HG03108 (cell line): ENCODE measurements at regions not wholly inside any gene's neighbourhood (a gene's known extent, or its start where the extent isn't known, plus 50 kb on each side); places are given as distances from the start of the nearest gene placed in this dataset.
"Not testable (repeated sequence)": the region's sequence is repeated elsewhere in the genome, so short reads cannot be mapped to it uniquely, and the experiment has no call there.

Experiments used
- ATAC-seq: cut with Tn5 transposase; IDR thresholded peaks from one replicate; pipeline ENCODE4 v1.9.1; 2021; ENCODE audit warnings: moderate library complexity; ENCODE audit not compliant: unreplicated experiment

- no peak for ATAC-seq
Measured at GRCh38 chr4:128459547-128459946, 171.9 kb upstream of the PGRMC2 start.

GRCh38 chr4:128458816-128459215, 171.2 kb upstream of the PGRMC2 start:
- no peak for ATAC-seq

DNA sequence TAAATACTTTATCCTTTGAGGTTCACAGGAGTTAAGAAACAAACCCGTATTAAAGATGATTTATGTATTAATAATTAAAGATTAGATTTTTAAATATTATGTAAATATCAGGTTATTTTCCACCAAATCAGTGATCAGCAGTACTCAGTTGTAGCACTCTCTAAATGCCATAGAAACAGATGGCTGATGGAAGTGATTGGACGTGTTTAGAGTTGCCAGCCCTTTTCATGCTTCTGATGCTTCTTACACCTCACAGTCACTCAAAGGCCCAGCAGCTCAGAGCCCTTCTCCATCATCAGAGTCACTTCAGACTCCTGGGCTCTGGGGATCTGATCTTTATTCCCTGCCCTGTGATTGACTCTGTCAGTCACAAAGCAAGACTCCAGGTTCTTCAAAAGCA, 170.1 kb upstream of the PGRMC2 start:
- ATAC-seq = no peak

DNA sequence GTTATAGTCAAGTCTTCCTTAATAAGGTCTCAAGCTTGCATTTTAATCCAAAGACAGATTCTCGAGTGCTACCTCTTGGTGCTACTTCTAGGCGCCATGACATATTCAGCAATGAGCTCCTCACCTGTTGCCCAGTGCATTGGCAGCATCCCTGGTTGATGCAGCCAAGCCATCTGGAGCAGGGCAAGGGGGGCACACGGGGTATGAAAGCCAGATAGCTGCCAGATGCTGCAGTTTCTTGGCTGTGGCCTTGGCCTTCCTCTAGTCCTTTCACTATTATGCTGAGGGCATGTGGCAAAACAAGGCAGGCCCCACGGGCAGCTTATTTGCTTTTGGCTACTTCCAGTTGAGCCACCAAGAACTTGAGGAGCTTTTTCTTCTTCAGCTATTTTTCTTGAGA, 168.6 kb upstream of the PGRMC2 start:
- ATAC-seq = no peak

DNA sequence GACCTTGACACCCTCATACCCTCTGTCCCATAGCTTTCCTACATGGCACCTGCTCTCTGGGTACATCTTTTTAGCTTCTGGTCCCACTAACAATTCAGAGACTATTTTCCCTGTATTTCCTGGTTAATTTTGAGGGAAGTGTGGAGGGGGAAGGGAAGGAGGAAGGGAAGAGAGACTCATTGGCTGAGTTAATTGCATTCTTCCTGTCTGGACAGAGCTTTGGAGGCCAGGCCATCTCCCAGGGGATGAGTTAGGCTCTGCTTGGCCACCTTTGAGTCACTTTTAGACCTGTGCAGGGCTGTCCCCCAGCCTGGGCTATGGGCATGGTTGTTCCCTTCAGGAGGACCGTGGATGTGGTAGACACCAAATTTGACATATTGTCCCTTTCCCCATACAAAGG, 167.9 kb upstream of the PGRMC2 start:
- ATAC-seq = no peak

DNA sequence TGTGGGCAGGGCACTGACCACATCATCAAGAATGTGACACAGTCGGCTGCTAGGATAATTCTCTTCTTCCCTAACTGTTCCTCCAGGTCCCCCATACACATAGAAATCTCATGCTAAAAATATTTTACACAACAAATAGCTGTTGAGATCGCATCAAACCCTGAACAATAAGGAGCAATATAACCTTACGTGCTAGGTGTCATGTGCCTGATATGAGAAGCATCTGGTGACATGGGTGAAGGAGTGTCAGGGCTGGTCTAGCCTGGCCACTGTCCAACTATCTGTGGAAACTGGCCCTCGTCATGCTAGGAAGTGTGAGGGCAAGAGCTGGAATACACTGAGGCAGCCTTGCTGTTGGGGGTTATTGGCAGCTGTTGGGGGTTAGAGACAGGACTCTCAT, 167.3 kb upstream of the PGRMC2 start:
- ATAC-seq = no peak

DNA sequence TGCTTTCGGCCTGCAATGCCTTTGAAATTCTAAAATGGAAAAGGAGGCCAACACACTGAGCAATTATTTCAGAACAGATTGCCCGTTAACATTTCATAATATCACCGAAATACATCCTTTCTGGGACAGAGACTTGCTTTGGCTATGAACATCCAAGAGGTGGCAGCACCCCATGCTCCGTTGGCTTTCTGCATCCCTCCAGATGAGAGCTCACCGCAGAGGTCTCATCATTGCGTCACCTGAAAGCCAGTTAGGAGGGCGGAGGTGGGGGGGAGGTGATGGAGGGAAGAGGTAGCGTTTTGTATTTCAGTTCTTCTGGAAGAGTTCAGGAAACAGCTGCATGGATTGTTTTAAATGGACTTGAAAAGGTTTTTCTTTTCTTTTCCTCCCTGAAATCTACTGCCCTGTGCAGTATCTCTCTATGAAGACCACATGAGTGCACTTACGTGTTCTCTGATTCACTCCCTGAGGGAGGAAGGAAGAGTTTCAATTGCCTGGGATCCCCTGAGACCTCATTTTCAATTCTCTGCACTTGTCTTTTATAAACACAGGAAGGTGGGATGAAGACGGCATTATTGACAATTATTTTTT, 166.8 kb upstream of the PGRMC2 start:
- peak; percentile 97 for ATAC-seq

- no peak for ATAC-seq
Measured at GRCh38 chr4:128452415-128452814, 164.8 kb upstream of the PGRMC2 start.

DNA sequence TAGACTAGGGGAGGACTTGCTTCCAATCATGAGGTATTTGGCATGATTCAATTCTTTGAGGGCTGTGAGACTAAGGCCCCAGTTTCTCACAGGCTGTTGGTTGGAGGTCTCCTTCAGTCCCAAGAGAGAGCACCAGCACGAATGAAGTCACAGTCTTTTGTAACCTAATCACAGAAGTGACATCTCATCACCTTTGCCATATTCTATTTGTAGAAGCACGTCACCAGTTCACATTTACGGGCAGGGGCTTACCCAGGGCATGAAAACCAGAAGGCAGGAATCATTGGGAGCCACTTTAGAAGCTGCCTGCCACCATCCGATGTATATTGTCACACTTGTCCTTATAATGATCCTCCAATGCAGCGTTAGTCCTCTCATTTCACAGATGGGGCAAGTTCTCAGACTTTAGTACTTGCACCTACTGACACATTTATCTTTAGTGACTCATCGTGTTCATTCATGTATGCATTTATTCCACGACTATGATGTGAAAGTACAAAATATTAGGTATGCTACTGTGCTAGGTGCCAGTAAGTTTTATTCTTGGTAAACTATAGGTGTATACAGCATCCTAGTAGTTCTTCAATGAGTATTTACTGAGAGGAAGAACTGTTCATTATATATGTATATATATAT, 163.8 kb upstream of the PGRMC2 start:
- ATAC-seq = no peak

GRCh38 chr4:128450326-128451120, 162.9 kb upstream of the PGRMC2 start:
- ATAC-seq = no peak

GRCh38 chr4:128449251-128449650, 161.6 kb upstream of the PGRMC2 start:
- no peak for ATAC-seq

DNA sequence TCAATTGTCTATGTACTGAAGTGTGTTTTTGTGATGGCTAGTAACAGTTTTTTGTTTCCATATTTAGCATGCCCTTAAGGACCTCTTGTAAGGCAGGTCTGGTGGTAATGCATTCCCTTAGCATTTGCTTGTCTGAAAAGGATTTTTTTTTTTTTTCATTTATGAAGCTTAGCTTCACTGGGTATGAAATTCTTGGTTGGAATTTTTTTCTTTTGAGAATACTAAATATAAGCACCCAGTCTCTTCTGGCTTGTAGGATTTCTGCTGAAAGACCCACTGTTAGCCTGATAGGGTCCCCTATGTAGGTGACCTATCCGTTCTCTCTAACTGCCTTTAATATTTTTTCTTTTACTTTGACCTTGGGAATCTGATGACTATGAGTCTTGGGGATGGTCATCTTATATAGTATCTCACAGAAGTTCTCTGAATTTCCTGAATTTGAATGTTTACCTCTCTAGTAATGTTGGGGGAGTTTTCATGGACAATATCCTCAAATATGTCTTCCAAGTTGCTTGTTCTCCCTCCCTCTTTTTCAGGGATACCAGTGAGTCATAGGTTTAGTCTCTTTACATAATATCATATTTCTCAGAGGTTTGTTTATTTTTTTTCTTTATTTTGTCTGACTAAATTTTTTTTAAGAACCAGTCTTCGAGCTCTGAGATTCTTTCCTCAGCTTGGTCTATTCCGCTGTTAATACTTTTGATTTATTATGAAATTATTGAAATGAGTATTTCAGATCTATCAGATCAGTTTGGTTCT, 157.1 kb upstream of the PGRMC2 start:
- ATAC-seq = no peak

DNA sequence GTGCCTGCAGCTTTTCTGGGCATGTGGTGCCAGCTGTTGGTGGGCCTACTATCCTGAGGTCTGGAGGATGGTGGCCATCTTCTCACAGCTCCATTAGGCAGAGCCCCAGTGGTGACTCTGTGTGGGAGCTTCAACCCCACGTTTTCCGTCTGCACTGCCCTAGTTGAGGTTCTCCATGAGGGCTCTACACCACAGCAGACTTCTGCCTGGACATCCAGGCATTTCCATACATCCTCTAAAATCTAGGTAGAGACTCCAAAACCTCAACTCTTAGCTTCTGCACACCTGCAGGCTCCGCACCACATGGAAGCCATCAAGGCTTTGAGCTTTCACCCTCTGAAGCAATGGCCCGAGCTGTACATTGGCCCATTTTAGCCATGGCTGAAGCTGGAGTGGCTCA, 153.3 kb upstream of the PGRMC2 start:
- no peak for ATAC-seq

- ATAC-seq = not testable (repeated sequence)
Measured at GRCh38 chr4:128437023-128437422, 149.4 kb upstream of the PGRMC2 start.

DNA sequence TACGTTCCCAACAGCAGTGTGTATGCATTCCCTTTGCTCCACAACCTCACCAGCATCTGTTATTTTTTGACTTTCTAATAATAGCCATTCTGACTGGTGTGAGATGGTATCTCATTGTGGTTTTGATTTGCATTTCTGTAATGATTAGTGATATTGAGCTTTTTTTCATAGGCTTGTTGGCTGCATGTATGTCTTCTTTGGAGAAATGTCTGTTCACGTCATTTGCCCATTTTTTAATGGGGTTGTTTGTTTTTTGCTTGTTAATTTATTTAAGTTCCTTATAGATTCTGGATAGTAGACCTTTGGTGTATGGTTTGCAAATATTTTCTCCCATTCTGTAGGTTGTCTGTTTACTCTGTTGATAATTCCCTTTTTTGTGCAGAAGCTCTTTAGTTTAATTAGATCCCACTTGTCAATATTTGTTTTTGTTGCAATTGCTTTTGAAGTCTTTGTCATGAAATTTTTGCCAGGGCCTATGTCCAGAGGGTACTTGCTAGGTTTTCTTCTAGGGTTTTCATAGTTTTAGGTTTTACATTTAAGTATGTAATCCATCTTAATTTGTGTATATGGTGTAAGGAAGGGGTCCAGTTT, 141.5 kb upstream of the PGRMC2 start:
- ATAC-seq = not testable (repeated sequence)

DNA sequence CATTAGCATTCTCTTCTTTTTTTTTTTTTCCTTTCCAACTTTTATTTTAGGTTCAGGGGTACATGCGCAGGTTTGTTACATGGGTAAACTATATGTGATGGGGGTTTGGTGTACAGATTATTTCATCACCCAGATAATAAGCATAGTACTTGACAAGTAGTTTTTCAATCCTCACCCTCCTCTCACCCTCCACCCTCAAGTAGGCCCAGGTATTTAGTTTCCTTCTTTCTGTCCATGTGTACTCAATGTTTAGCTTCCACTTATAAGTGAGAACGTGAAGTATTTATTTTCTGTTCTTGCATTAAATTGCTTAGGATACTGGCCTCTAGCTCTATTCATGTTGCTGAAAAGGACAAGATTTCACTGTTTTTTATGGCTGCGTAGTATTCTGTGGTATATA, 140.8 kb upstream of the PGRMC2 start:
- ATAC-seq = no peak

DNA sequence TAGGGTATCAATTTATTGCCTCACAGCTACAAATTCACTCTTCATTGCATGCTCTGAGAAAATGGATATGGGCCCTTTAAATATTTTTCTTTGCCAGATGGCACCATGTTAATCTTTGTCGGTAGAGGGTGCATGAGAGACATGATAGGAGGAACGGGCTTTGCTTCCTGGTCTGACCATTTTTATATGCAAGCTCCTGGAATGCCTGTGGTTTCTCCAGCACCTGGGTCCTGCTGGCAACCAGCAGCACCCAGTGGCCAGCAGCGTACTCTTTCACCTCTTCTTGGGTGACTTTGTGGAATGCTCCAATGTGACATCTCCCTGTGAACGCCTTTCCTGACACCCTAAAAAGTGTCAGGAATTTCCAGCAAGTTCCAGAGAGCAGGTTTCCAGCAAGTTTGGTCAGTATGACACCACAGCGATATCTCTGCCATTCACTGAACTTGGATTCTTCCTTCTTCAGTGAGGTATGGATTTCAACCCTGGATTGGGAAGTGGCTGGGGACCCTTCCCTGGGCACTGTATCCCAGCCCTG, 140.3 kb upstream of the PGRMC2 start:
- no peak for ATAC-seq

DNA sequence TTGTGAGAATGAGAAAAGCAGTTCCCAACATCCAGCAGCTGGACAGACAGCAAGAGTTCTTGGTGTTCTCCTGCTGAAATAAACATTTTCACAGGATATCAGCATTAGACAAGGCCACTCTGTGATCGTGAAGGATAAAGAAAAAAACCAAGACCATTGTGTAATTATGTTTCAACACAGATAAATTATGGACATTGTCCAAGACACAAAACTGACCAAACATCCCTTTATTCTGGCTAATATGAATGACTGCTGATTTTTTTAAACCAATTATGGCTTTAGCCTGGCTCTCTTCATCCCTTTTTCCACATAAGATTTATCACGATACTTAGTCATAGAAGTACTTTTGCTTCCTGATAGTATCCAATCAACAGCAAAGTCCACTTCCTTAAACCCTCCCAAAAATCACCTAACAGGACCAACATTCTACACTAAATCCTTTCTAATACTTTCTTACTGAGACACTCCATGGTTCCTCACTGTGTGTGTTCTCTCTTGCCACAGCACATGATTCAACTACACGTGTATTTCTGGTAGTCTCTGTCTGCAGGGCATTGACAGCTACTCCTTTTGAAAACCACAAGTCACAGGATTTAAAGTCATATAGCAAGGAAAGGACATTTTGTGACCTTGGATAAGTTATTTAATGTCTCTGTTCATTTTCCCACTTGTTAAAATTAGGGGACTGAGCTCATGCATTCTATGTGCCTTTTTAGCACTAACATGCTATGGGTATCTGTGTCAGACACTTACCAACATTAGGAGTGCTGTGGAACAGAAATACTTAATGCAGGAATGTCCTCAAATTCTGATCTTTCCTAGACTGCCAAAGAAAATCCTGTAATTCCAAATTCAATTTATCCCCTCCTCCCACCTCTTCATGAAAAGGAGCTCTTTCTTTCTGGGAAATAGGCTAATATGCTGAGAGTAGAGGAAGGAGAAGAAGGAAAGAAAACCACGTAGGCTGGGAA, 137.2 kb upstream of the PGRMC2 start:
- ATAC-seq = no peak

DNA sequence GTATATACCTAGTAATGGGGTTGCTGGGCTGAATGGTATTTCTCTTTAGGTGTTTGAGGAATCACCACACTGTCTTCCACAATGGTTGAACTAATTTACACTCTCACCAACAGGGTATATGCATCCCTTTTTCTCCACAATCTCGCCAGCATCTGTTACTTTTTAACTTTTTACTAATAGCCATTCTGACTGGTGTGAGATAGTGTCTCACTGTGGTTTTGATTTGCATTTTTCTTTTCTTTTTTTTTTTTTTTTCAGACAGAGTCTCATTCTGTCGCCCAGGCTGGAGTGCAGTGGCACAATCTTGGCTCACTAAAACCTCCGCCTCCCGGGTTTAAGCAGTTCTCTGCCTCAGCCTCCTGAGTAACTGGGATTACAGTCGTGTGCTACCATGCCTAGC, 134.7 kb upstream of the PGRMC2 start:
- not testable (repeated sequence) for ATAC-seq

GRCh38 chr4:128416921-128417320, 129.3 kb upstream of the PGRMC2 start:
- ATAC-seq = no peak
